NCI-H1417 (cell line): ENCODE measurements at regions not wholly inside any gene's neighbourhood (a gene's known extent, or its start where the extent isn't known, plus 50 kb on each side); places are given as distances from the start of the nearest gene placed in this dataset.

Source experiments
- DNase-seq, 3 experiments: peaks; one replicate each; lab custom pipeline; 2025; lab: John Stamatoyannopoulos, UW

- DNase-seq = peak in 2 of 3 experiments; percentile 12 to 27
Observed at GRCh38 chr4:153034681-153035080, 98.6 kb downstream of the FHDC1 start.

GRCh38 chr4:153036931-153037482 is 100.9 kb downstream of the FHDC1 start:
- no peak for DNase-seq

GRCh38 chr4:153038623-153039311 is 102.6 kb downstream of the FHDC1 start:
- DNase-seq = peak; percentile 5 to 94 (median 78)

GRCh38 chr4:153039542-153040185 is 103.5 kb downstream of the FHDC1 start:
- no peak for DNase-seq

GRCh38 chr4:153040677-153041076 is 104.6 kb downstream of the FHDC1 start:
- no peak for DNase-seq

GRCh38 chr4:153044036-153044435 is 107.9 kb downstream of the FHDC1 start:
- DNase-seq = no peak

GRCh38 chr4:153045111-153045982 is 109.2 kb downstream of the FHDC1 start:
- no peak for DNase-seq

GRCh38 chr4:153058671-153059060 is 122.5 kb downstream of the FHDC1 start:
- DNase-seq = no peak

- no peak for DNase-seq
Observed at GRCh38 chr4:153060196-153060595, 124.1 kb downstream of the FHDC1 start.

- no peak for DNase-seq
Observed at GRCh38 chr4:153061971-153062370, 125.8 kb downstream of the FHDC1 start.

- DNase-seq = no peak
Observed at GRCh38 chr4:153062652-153063168, 126.6 kb downstream of the FHDC1 start.

GRCh38 chr4:153063490-153063889 is 127.4 kb downstream of the FHDC1 start:
- DNase-seq = no peak

GRCh38 chr4:153064571-153064970 is 128.4 kb downstream of the FHDC1 start:
- no peak for DNase-seq

- DNase-seq = no peak
Observed at GRCh38 chr4:153065276-153065675, 129.2 kb downstream of the FHDC1 start.

GRCh38 chr4:153067376-153067775 is 131.3 kb downstream of the FHDC1 start:
- DNase-seq = no peak

GRCh38 chr4:153068751-153069150 is 132.6 kb downstream of the FHDC1 start:
- no peak for DNase-seq

- DNase-seq = no peak
Observed at GRCh38 chr4:153071958-153072598, 132.2 kb upstream of the TRIM2 start.

GRCh38 chr4:153072661-153073060 is 131.6 kb upstream of the TRIM2 start:
- no peak for DNase-seq

- no peak for DNase-seq
Observed at GRCh38 chr4:153074486-153074885, 129.8 kb upstream of the TRIM2 start.

- no peak for DNase-seq
Observed at GRCh38 chr4:153074936-153075630, 129.2 kb upstream of the TRIM2 start.
